ENCODE measurements at regions not wholly inside any gene's neighbourhood (a gene's known extent, or its start where the extent isn't known, plus 50 kb on each side); places are given as distances from the start of the nearest gene placed in this dataset.

GRCh38 chr1:73910466-73910865, 287.5 kb downstream of the LRRIQ3 start:
- TF ChIP-seq CTCF (IDR thresholded peaks at IDR 0.05) = no peak
- TF ChIP-seq MYC (IDR thresholded peaks at IDR 0.05; ENCODE audit: borderline replicate concordance, low read length) = no peak
- TF ChIP-seq REST (IDR thresholded peaks at IDR 0.05) = no peak
- no peak for TF ChIP-seq MAX (IDR thresholded peaks at IDR 0.05)
- TF ChIP-seq EP300 (IDR thresholded peaks at IDR 0.05) = no peak
